AG10803 (cell line): ENCODE measurements at regions not wholly inside any gene's neighbourhood (a gene's known extent, or its start where the extent isn't known, plus 50 kb on each side); places are given as distances from the start of the nearest gene placed in this dataset.

Experiments used
- DNase-seq: peaks from one replicate; pipeline ENCODE4 v3.0.0; 2010; ENCODE audit warnings: low read depth
- H3K4me3 ChIP-seq: 2 replicates; pipeline ENCODE4 v1.5.1; 2011; ENCODE audit warnings: mild to moderate bottlenecking, low read length, control low read depth
- CTCF ChIP-seq: conservative IDR thresholded peaks from 2 replicates; pipeline ENCODE4 v1.5.1; 2011; ENCODE audit warnings: mild to moderate bottlenecking, low read length, control low read depth, inconsistent platforms

- TF ChIP-seq CTCF, result no peak
Observed at GRCh38 chr12:76256904-76257303, 91.3 kb downstream of the BBS10 start.

DNA sequence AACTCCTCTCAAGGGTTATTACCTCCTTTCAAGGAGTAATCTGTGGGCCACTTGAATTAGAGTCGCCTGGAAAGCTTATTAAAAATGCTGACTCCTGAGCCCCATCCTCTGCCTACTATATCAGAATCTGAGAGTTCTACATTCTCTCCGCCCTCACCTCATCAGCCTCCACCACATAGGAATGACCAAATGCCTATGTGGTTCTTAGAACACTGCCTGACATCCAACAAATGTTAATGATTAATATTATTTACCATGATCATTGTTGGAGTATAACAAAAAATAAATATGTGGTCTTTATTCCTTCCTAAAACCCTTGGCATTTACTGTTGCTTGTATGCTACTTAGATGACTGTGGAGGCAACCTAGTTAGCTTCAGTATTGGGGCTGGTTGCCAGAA lies 91.9 kb downstream of the BBS10 start:
- DNase-seq, result no peak
- TF ChIP-seq CTCF, result no peak
- H3K4me3 ChIP-seq, result no peak overlapping the region

More at GRCh38 chr12:76256904-76257303, 91.3 kb downstream of the BBS10 start:
- H3K4me3 ChIP-seq, result no peak overlapping the region
- no peak for DNase-seq

DNA sequence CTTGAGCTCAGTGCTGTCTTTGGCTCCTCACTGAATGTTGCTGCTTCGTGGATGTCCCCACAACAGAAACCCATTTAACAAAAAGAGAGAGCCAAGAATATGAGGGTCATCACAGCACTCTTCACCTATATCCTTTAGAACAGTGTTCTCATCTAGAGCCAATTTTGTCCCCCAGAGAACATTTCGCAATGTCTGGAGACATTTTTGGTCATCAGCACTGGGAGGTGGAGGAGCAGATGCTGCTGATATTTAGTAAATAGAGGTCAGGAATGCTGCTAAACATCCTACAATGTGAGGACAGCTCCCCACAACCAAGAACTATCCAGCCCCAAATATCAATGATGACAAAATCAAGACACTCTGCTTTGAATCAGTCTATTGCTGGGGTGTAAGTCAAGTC lies 92.5 kb downstream of the BBS10 start:
- H3K4me3 ChIP-seq, result no peak overlapping the region
- no peak for TF ChIP-seq CTCF
- DNase-seq, result no peak

DNA sequence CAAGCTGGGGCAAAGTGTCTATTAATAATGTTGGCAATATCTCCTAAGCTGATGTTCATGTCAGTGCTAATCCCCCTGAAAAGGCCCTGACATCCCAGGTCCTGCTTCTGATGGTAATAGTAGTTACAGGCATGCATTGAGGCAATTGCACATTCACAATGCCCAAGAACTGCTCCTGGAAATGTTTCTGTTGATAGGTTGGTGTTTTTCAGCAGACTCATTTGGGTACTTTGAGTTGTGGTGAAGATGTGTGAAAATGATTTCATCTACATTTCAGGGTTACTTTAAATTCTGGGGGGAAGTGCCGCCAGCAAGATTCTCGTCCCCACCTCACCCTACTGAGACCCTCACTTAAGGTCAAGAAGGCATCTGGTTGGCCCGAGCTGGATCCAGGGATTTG lies 92.9 kb downstream of the BBS10 start:
- H3K4me3 ChIP-seq, result no peak overlapping the region

GRCh38 chr12:76252031-76252430 lies 96.2 kb downstream of the BBS10 start:
- H3K4me3 ChIP-seq, result no peak overlapping the region
- no peak for TF ChIP-seq CTCF
- DNase-seq, result no peak

More for the DNA sequence above, 92.9 kb downstream of the BBS10 start:
- no peak for DNase-seq
- TF ChIP-seq CTCF, result no peak

DNA sequence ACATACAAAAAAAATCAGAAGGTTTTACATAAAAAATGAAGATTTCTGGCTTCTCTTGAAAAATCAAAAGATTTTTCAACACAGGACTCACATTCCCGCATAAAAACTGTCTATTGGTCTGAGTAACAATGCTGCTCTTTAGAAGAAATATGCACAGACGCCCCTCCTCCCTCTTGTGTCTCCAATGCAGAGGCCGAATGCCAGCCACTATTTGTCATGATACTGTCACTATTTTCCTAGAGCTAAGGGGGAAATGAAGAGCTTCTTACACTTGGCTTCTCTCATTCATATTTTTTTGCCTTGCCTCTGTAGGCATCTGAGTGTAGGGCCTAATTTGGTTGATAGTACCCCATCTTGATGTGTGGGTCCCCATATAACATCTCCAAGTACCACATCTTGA lies 98.0 kb downstream of the BBS10 start:
- H3K4me3 ChIP-seq, result no peak overlapping the region
- TF ChIP-seq CTCF, result no peak
- no peak for DNase-seq

DNA sequence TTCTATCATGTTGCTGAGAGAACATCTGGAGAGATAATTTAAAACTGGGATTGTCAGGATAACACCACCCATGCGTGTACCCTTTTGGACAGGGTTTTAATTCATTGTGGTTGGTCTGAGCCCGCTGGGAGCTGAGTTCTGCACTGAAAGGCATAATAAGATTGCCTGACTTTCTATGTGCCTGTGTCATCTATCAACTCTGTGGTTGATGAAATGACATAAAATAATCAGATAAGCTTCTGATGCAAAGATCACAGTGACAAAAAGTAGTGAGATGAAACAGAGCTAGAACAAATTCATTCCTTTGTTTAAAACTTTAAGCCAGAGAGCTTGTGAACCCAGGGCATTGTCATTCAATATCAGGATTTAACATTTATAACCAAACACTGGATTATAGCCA lies 98.7 kb downstream of the BBS10 start:
- no peak for DNase-seq
- TF ChIP-seq CTCF, result no peak
- no peak overlapping the region for H3K4me3 ChIP-seq
